G401.6 (cell line): ENCODE measurements at regions not wholly inside any gene's neighbourhood (a gene's known extent, or its start where the extent isn't known, plus 50 kb on each side); places are given as distances from the start of the nearest gene placed in this dataset.
"Not testable (repeated sequence)": the region's sequence is repeated elsewhere in the genome, so short reads cannot be mapped to it uniquely, and the experiment has no call there.

ENCODE experiments used
- FAIRE-seq: peaks from 2 replicates; lab custom pipeline; 2012; peaks lifted over from hg19 to GRCh38; lab: Jason Lieb, UNC

DNA sequence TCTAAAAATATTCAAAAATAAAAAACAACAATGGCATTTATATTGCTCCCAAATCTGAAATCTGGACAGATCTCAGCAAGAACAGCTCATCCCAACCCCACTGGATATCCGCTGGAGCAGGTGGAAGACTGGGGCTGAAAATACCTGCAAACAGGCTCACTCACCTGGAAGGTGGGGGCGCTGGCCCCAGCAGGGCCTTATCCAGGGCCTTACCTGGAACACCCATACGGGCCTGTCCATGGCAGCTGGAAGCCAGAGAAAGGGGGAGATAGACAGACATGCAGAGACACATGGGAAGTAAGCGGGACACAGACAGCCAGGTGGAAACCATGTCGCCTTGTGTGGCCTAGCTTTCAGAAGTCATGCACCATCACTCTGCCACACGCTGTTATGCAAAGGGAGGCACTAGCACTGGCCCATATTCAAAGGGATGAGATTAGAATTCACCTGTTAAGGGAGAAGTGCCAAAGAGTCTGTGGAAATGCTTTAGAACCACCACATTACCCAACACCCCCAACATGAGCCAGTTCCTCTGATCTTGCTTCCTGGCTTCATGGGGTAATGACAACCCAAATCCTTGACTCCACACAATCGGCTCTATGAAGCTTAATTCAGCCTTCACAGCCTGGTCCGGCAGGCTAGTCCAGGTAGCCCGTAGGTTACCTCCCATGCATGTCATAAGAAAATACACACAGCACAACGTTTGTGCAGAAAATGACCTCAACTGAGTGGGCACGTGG lies 99.0 kb upstream of the CDYL start:
- no peak for FAIRE-seq

DNA sequence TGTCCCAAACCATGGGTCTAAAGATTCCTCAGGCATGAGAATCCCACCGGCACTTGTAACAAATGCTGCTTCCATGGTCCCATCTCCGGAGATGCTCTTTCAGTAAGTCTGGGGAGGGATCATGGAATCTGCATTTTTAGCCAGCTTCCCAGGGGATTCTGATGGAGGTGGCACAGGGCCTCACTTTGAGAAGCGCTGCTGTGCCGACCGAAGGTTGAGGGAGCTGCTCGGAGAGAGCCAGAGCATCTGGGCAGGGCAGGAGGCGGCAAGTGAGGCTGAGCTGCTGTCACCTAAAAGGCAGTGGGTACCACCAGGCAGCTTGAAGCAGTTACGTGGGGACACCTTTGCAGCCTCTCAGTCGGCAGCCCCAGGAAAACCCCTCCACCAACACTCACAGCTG lies 100.2 kb upstream of the CDYL start:
- no peak for FAIRE-seq

DNA sequence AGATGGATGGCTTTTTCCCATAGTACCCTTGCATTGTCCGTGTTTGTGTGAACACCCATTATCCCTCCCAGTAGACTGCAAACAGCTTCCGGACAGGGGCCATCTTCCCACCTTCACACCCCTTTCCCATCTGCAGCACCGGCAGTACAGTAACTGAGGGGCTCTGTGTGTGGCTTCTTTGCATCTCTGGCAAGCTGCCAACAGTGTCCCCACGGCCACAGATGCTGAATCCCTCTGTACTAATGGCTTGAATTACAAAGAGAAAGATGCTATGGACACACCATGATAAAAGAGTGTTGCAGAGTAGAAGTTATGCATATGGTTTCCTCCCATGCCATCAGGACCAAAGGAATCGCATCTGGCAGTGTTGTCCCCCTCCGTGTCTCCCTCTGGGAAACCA lies 101.1 kb upstream of the CDYL start:
- no peak for FAIRE-seq

DNA sequence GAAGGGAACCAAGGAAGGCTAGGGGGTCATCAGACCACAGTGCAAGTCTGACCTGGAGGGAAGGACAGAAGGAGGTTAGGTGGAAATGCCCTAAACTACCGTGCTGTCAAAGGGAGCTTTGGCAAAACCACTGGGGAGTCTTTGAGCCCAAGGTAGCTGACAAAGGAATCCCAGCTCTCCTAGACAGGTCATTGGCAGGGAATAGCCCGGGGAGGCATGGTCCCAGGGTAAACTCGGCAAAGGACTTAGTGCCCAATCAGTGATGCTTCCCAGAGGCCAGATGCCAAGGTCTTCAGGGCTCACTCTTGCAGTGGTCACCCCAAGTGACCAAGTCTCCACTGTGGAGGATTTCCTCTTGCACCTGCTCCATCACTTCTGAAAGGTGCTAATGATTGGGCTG lies 102.3 kb upstream of the CDYL start:
- FAIRE-seq = no peak

DNA sequence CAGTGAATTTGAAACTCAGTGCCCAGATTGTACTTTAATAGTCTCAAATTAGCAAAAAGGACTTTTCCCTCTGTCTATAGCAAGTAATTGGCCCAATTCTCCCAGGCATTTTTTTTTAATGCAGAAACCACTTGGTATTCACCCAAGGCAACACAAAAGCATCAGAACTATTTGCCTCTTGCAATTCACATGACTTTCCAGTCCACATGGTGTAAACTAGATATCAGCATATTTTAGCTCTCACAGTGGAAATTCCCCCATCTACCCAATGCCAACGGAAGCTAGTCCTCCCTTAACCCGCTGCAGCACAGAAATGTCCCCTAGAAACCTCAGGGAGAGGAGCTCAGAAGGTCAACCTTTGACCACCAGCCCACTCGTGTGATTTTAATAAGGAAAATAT lies 103.4 kb upstream of the CDYL start:
- no peak for FAIRE-seq

DNA sequence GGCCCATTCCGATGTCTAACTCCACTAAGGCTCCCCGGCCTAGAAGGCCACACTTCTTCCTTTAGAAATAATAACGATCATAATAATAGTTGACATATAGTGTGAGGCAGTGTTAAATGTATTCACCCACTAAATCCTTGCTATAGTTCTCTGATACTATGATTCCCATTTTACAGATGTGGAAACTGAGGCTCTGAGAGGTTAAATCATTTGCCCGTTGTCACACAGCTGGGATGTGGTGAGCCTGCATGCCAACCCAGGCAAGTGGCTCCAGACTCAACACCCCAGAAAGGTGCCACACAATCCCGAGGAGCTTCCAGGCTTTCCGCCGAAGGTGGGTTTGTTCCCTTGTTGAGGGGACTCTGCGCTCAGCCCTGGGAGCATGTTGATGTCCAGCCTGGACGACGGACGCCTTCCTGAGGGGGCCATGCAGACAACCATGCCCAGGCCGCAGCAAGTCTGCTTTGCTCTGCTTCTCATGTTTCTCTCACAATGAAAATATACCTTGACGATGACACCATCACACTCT lies 104.6 kb upstream of the CDYL start:
- FAIRE-seq = no peak

DNA sequence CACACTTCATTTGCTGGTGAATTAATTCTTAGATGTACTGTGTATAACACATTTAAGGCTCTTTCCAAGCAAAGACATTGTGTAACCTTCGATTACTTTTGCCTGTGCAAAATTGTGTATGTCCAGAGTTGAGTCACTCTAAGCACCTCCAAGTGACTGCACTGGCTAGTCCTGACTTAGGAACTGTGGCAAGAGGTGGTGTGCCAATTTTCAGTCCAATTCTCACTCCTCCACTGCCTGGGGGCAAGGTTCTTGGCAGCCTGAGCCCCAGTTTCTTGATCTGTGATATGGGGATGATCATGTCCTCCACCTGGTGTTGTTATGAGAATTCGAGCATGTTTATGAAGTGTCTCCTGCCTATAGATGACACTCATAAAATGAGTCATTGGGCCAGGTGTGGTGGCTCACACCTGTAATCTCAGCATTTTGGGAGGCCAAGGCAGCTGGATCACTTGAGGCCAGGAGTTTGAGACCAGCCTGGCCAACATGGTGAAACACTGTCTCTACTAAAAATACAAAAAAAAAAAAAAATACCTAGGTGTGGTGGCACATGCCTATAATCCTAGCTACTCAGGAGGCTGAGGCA lies 105.3 kb upstream of the CDYL start:
- no peak for FAIRE-seq

DNA sequence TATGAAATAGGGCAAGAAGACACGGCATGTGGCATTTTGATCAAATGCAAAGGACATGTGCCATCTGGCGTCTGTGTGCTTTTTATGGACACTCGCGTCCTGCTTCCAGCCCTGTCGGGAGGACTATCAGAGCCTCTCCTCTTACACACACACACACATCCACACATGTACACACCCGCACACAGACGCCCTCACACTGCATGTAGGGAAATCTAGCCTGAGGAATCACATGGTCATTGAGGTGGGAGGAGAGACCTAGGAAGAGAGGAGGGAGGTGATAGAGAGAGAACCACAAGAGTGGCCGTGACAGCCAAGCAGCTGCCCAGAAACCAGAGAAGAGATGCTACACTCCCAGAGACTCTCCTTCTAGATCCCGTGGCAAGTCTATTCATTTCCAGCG lies 105.9 kb upstream of the CDYL start:
- FAIRE-seq = no peak

DNA sequence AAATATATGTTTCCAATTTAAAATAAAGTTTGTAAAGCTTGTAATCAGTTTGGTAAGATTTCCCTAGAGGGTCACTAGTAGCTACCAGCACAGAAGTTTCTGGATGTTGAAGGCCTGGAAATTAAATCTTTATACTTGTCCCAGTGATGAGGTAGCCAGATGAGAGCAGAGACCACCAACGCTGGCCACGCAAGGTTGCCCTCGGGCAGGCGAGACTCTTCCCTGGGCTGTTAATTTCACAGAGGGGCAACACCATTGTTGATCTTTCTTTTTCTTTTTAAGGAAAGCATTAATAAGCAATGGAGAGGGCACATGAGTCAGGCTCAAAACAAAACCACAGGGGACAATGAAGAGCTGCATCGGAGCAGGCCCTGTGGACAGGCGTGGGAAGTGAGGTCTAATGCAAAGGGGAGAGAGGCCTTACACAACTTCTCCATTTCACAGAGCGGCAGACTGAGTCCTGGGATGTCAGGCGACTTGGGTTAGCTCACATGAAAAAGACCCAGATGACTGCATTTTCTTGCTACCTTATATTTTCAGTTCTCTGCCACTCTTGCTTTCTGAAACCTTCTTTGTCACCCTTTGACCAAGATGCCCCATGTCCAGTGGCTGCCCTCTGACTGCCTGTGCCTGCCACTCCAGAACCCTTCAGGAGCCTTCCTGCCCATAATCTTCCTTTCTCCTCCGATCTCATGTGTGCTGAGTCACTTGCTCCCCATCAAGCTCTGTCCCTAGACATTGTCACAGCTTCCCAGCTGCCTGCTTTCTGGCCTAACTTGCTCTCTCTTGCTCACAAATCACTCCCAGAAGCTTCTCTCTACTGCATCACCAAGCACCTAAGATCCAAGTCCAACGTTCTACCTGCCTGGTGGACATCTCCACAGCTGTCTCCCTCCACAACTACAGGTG lies 107.7 kb upstream of the CDYL start:
- no peak for FAIRE-seq

DNA sequence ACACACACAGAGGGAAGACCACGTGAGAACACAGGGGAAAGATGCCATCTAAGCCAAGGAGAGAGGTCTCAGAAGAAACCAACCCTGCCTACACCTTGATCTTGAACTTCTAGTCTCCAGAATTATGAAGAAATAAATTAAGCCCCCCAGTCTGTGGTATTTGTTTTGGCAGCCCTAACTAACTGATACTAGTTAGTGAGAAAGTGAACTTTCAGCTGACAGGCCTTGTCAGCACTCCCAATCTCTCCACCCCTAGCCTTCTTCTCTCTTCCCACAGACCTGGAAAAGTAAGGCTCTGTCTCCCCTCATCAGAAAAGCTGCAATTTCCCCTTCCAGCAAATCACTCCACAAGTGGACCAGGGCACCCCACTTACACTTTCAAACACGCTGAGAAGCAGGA lies 108.6 kb upstream of the CDYL start:
- no peak for FAIRE-seq

DNA sequence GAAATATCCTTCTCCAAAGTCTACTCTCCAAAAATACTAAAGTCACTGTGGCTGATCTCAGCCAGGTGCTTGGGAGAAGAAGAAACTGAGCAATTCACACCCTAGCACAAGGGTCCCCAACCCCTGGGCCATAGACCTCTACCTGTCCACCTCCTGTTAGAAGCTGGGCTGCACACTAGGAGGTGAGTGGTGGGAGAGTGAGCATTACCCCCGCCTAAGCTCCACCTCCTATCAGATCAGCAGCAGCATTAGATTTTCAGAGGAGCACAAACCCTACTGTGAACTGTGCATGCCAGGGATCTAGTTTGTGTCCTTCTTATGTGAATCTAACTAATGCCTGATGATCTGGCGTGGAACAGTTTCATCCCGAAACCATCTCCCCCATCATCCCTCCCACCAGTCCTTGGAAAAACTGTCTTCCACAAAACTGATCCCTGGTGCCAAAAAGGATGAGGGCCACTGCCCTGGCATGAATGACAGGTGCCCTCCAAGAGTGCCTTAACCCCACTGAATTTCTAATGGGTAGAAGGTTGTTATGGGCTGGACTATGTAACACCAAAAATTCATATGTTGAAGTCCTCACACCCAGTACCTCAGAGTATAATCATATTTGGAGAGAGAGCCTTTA lies 109.2 kb upstream of the CDYL start:
- no peak for FAIRE-seq

DNA sequence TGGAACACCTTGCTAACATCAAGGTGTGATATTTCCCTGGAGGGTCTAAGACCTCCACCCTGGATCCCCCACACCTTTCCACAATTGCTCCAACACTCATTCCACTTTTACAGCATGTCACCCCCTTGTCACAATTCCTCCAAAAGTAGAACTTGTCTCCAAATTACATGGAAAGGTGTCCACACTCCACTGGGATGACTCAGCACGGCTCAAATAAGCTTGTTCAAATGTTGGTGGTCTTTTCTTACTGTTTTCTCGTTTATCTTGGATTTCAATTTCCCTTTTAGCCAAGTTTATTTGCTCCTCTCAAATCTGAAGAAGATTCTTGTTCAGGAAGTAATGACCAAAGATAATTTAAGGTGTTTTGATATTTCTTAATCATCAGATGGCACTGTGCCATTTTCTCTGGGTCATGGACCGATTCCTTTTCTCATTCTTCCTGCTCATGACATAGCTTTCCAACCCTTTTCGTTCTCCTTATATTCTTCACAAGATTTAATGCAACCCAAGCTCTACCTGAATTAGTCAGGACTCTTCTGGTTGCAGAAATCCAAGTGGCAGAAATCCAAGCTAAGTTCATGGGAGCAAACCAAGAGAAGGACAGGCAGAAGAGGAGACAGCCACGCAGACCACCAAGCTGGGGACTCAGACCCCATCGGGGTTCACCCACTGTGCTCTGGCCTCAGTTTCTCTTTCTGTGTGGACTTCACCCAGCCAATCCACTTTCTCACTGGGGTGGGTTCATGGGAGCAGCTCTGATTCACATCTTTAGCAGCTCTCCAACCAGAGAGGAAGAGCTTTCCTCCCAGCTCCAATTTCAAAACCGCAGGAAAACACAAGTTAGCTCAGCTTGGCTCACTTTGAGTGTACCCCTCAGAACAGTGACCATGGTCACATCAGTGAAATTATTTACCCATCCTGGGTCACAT lies 110.5 kb upstream of the CDYL start:
- no peak for FAIRE-seq

DNA sequence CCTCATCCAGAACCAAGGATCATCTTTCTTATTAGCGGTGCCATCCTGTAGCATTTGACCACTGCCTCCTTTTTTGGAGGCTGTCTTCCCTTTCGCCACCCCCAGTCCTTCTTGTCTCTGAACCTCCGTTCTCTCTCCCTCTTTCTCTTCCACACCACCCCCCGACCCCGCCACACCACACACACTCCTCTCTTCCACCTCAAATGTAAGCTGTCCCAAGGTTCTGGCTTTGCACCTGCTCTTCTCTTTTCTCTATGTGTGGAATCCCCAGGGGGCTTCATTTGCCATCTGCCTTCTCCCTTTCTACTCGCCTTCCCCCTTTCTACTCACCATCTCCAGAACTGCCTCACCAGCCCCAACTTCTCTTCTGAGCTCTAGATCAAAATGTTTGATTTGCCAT lies 111.3 kb upstream of the CDYL start:
- FAIRE-seq = no peak

DNA sequence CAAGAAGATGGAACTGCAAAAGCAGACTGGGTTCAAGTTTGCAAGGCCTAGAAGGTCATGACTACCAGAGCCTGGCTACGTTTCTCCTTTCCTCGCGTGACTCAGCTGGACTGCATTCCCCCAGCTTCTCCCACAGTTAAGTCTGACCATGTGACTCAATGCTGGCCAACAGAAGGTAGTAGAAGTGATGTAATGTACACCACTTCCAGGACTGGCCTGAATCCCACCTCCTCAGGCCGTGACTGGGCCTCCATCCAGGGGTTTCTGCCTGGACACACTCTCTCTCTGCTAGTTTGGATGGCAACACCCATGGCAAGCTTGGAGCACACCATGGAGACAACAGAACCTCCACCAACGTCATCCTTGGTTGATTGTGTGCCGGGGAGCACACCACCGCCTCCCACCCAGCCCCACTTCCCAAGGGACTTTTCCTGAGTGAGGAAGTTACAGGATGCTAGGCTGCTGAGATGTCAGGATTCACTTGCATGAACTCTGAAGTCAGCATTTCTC lies 112.0 kb upstream of the CDYL start:
- FAIRE-seq = no peak

DNA sequence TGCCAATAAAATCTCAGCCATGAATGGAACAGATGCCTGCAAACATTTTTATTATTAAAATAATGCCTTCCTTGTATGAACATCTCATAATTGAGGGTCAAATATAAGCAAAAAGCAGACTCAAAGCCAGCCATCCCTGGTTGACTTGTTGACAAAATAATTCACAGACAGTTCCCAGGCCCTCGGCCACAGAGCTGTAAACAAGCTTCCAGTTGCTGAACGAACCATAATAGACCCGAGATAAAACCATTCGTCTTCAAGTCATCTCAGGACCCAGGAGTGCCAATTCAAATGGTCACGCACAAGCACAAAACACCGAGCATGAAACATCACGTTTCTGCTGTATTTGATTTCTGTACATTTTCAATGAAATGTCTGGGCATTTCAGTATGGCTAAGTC lies 113.3 kb upstream of the CDYL start:
- no peak for FAIRE-seq

DNA sequence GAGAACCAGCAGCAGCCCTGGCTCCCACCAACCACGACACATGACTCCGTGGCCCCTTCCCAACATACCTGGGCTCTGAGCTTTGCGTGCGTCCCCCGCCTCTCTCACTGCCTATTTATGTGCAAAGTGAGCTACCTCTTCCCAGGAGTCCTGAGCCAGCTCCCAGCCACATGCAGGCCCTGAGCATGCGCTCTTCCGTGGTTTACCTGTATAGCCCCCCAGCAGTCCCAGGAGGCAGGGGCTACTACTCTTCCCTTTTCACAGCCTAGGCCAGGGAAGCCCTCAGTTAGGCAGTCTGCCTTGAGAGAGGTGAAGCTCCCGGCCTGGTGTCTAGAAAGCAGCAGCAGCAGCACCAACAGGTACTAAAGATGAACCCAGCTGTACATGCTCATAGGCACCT lies 114.8 kb upstream of the CDYL start:
- no peak for FAIRE-seq

DNA sequence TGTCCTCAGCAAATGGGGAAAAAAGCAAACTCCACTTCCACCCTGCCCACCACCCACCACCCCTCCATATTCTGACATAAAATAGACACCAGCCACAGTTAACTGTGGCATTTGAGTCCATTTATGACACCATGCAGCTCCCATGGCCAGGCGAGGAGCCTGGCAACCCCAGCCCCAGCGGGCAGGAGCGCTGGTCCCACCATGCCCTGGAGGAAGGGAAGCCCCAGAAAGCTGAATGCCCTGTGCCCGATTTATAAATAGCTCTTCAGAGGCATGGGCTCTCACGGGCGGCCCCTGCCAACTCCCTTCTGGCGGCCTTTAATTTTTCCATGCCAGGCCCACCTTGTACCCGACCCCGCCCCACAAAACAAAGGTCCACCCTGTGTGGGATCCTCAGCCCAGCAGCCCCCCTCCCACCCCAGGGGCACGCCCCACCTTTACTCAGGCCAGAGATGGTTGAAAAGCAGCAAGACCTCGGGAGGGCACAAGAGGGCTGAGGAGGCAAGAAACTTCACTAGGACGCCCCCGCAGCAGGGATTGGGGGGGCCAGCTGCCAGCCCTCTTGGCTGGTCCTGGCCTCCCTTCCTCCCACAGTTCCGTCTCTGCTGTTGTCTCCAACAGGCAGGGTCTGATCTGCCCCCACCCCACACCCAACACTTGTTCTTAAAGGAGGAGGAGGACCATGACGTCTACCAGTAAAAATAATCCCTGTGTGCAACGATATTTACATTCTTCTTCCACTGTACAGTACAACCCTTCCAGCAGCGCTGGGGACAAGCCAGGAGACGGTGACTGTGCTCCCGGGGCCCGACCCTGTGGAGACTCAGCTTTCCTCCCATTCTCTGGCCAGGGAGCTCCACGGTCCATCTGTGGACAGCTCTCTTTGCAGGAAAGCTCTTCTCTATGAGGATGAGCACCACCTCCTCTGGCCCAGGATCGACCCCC lies 115.6 kb upstream of the CDYL start:
- no peak for FAIRE-seq

DNA sequence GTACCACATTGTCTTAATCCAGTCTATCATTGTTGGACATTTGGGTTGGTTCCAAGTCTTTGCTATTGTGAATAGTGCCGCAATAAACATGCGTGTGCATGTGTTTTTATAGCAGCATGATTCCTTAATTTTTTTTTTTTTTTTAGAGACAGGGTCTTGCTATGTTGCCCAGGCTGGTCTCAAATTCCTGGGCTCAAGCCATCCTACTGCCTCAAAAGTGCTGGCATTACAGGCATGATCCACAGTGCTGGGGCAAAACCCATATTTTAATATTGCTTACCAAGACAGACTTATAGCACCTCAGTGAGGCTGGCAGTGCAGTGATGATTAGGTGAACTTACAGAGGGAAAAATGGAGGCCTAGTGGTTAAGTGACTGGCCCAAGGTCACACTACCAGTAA lies 116.5 kb upstream of the CDYL start:
- FAIRE-seq = not testable (repeated sequence)

DNA sequence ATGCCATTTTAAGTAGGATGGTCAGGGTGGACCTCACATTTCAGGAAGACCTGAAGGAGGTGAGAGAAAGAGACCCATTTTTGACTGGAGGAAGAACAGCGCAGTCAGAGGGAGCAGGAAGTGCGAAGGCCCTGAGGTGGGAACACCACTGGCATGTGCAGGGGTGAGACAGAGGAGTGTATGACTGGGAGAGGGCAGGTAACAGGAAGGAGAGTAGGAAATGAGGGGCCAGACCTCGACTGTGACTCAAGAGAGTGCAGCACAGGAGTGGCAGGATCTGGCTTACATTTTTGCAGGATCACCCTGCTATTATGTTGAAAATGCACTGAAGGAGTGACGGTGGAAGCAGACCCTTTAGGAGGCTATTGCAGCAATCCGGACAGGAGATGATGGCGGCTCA lies 117.7 kb upstream of the CDYL start:
- FAIRE-seq = no peak

DNA sequence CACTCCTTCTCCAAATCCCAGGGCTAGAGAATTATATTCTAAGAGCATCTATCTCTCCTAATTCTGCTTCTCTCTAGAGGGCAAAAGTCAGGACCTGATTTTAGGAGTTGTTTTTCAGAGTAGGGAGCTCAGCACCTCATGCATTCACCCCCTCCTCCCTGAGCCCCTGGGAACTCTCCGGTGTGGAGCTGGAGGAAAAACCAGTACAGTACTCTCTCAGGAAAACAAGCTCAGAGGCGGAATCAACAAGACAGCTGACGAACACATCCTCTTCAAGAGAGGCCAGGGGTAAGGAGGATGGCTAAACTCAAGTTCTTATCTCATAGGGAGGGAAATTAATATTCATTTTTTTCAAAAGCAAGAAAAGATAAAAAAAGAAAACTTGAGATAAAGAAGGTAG lies 120.1 kb upstream of the CDYL start:
- FAIRE-seq = no peak
